OCI-LY3 (cell line): ENCODE measurements at regions not wholly inside any gene's neighbourhood (a gene's known extent, or its start where the extent isn't known, plus 50 kb on each side); places are given as distances from the start of the nearest gene placed in this dataset.

Source experiments
- H2AFZ ChIP-seq: fragments of 200-600, 300-600 bp; shearing (Covaris generic); 2 replicates; pipeline ENCODE4 v1.6.0; 2014; ENCODE audit warnings: antibody characterized with exemption, low read depth, low read length
- H3K27ac ChIP-seq: fragments of 200-600, 300-600 bp; sonication (generic); 2 replicates; pipeline ENCODE4 v1.5.1; 2014; ENCODE audit warnings: mild to moderate bottlenecking, low read length, moderate library complexity, mixed read lengths
- H3K27me3 ChIP-seq: fragments of 200-600, 300-600 bp; sonication (generic); 2 replicates; pipeline ENCODE4 v1.6.1; 2014; ENCODE audit warnings: low read depth, low read length, mixed read lengths
- H3K36me3 ChIP-seq: fragments of 200-600, 300-600 bp; sonication (generic); replicated peaks from 2 replicates; pipeline ENCODE3; 2014; ENCODE audit warnings: low read depth, low read length, mixed read lengths
- H3K4me1 ChIP-seq: fragments of 300-600, 200-600 bp; sonication (generic); 2 replicates; pipeline ENCODE4 v1.6.1; 2014; ENCODE audit warnings: low read length, mixed read lengths
- H3K4me2 ChIP-seq: fragments of 200-600, 300-600 bp; sonication (generic); 2 replicates; pipeline ENCODE4 v1.6.1; 2014; ENCODE audit warnings: low read length, mixed read lengths
- H3K4me3 ChIP-seq: fragments of 300-600, 200-600 bp; sonication (generic); 2 replicates; pipeline ENCODE4 v1.5.1; 2014; ENCODE audit warnings: antibody characterized with exemption, mild to moderate bottlenecking, low read length, moderate library complexity
- H3K79me2 ChIP-seq: fragments of 300-600, 200-600 bp; shearing (Covaris generic); 2 replicates; pipeline ENCODE4 v1.6.1; 2014; ENCODE audit warnings: mild to moderate bottlenecking, low read length, mixed read lengths
- H3K9ac ChIP-seq: fragments of 300-600, 200-600 bp; shearing (Covaris generic); 2 replicates; pipeline ENCODE4 v1.6.0; 2014; ENCODE audit warnings: mild to moderate bottlenecking, low read length, moderate library complexity
- H3K9me3 ChIP-seq: fragments of 200-600, 300-600 bp; shearing (Covaris generic); 2 replicates; pipeline ENCODE4 v1.6.1; 2014; ENCODE audit warnings: low read length, mixed read lengths; ENCODE audit not compliant: insufficient read depth
- H4K20me1 ChIP-seq: fragments of 200-600, 300-600 bp; sonication (generic); 2 replicates; pipeline ENCODE4 v1.6.1; 2016; ENCODE audit warnings: low read length, mixed read lengths; ENCODE audit not compliant: insufficient read depth
- EZH2phosphoT487 ChIP-seq: fragments of 200-600 bp; shearing (Covaris generic); IDR thresholded peaks from 2 replicates; pipeline ENCODE4 v1.6.1; 2018; ENCODE audit warnings: antibody characterized with exemption, mixed run types, low read depth
- TF ChIP-seq, protein P1 (sequence below): fragments of 200-600, 300-600 bp; sonication (generic); IDR thresholded peaks from 2 replicates; pipeline ENCODE4 v1.5.1; 2014; ENCODE audit warnings: antibody characterized with exemption, low read length, low read depth

- no peak for TF ChIP-seq EZH2phosphoT487
- H3K4me3 ChIP-seq, result no peak overlapping the region
- no peaks in the 10 kb centered on the region for H3K79me2 ChIP-seq
- no peak overlapping the region for H3K9ac ChIP-seq
- no peaks in the 10 kb centered on the region for H3K36me3 ChIP-seq
- H3K4me2 ChIP-seq, result no peak overlapping the region
- H4K20me1 ChIP-seq, result no peaks in the 10 kb centered on the region
- H3K27me3 ChIP-seq, result no peaks in the 10 kb centered on the region
- peaks cover 4% of the 10 kb centered on the region; the same call in 1 of the 2 replicates for H3K9me3 ChIP-seq
- H2AFZ ChIP-seq, result no peak overlapping the region
- no peaks in the 10 kb centered on the region for H3K4me1 ChIP-seq
- H3K27ac ChIP-seq, result no peak overlapping the region
Observed at GRCh38 chr18:76055025-76055424, 440.0 kb downstream of the ZNF516 start.

GRCh38 chr18:76054156-76054555 lies 440.9 kb downstream of the ZNF516 start:
- Histone ChIP-seq H3K4me2 (no peak overlapping the region), H3K9ac (no peak overlapping the region), H3K9me3 (peaks cover 4% of the 10 kb centered on the region; the same call in 1 of the 2 replicates), H2AFZ (no peak overlapping the region), H4K20me1 (no peaks in the 10 kb centered on the region), H3K27ac (no peak overlapping the region), H3K27me3 (no peaks in the 10 kb centered on the region), H3K4me3 (no peak overlapping the region), H3K36me3 (no peaks in the 10 kb centered on the region), H3K79me2 (no peaks in the 10 kb centered on the region), H3K4me1 (no peaks in the 10 kb centered on the region)
- TF ChIP-seq, protein P1, sequence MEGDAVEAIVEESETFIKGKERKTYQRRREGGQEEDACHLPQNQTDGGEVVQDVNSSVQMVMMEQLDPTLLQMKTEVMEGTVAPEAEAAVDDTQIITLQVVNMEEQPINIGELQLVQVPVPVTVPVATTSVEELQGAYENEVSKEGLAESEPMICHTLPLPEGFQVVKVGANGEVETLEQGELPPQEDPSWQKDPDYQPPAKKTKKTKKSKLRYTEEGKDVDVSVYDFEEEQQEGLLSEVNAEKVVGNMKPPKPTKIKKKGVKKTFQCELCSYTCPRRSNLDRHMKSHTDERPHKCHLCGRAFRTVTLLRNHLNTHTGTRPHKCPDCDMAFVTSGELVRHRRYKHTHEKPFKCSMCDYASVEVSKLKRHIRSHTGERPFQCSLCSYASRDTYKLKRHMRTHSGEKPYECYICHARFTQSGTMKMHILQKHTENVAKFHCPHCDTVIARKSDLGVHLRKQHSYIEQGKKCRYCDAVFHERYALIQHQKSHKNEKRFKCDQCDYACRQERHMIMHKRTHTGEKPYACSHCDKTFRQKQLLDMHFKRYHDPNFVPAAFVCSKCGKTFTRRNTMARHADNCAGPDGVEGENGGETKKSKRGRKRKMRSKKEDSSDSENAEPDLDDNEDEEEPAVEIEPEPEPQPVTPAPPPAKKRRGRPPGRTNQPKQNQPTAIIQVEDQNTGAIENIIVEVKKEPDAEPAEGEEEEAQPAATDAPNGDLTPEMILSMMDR, result no peak
- no peak for TF ChIP-seq EZH2phosphoT487

- Histone ChIP-seq H3K36me3 (no peaks in the 10 kb centered on the region), H3K27ac (no peak overlapping the region)
Observed at GRCh38 chr18:76053551-76053950, 441.5 kb downstream of the ZNF516 start.

DNA sequence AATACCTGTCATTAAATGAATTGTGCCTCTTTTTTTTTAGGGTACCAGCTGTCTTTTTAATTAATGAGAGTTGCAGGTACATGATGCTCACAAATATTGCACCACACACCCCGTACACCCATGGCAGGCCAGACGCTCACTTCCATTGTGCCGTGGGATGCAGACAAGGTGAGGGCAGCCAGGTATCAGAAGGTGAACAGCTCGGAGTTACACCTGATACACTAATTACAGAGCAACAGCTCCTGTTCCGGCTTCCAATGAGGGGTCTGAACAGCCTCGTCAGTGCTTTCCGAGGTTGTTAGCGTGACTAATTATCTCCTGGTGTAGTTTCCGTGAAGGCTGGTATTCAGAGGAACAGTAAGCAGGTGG lies 442.8 kb downstream of the ZNF516 start:
- H2AFZ ChIP-seq, result no peak overlapping the region
- H3K36me3 ChIP-seq, result no peaks in the 10 kb centered on the region
- no peaks in the 10 kb centered on the region for H4K20me1 ChIP-seq
- H3K9ac ChIP-seq, result no peak overlapping the region
- no peak overlapping the region for H3K27ac ChIP-seq
- no peaks in the 10 kb centered on the region for H3K27me3 ChIP-seq
- TF ChIP-seq, protein P1, result no peak
- no peak for TF ChIP-seq EZH2phosphoT487
- no peak overlapping the region for H3K4me2 ChIP-seq
- H3K79me2 ChIP-seq, result no peaks in the 10 kb centered on the region
- no peak overlapping the region for H3K4me3 ChIP-seq
- H3K4me1 ChIP-seq, result no peaks in the 10 kb centered on the region
- peaks cover 4% of the 10 kb centered on the region; the same call in 1 of the 2 replicates for H3K9me3 ChIP-seq

More at GRCh38 chr18:76053551-76053950, 441.5 kb downstream of the ZNF516 start:
- Histone ChIP-seq H3K79me2 (no peaks in the 10 kb centered on the region), H3K9ac (no peak overlapping the region), H3K4me3 (no peak overlapping the region), H4K20me1 (no peaks in the 10 kb centered on the region), H2AFZ (no peak overlapping the region), H3K4me1 (no peaks in the 10 kb centered on the region), H3K27me3 (no peaks in the 10 kb centered on the region), H3K4me2 (no peak overlapping the region), H3K9me3 (peaks cover 4% of the 10 kb centered on the region; the same call in 1 of the 2 replicates)
- TF ChIP-seq, protein P1, result no peak
- TF ChIP-seq EZH2phosphoT487, result no peak
